GM10266 (cell line): ENCODE measurements at regions not wholly inside any gene's neighbourhood (a gene's known extent, or its start where the extent isn't known, plus 50 kb on each side); places are given as distances from the start of the nearest gene placed in this dataset.
"Not testable (repeated sequence)": the region's sequence is repeated elsewhere in the genome, so short reads cannot be mapped to it uniquely, and the experiment has no call there.

ENCODE experiments used
- DNase-seq: peaks from one replicate; pipeline ENCODE4 v3.0.0; 2012; ENCODE audit errors: extremely low spot score
- CTCF ChIP-seq: IDR thresholded peaks from 2 replicates; pipeline ENCODE4 v1.5.1; 2012; ENCODE audit warnings: mild to moderate bottlenecking, low read depth; ENCODE audit not compliant: control insufficient read depth, insufficient read depth; ENCODE audit errors: missing control alignments

- no peak for TF ChIP-seq CTCF
- no peak for DNase-seq
Measured at GRCh38 chr5:60479542-60479941, 220.4 kb downstream of the DEPDC1B start.

- TF ChIP-seq CTCF = no peak
- DNase-seq = no peak
Measured at GRCh38 chr5:60477849-60478248, 222.1 kb downstream of the DEPDC1B start.

- DNase-seq = no peak
- TF ChIP-seq CTCF = no peak
Measured at GRCh38 chr5:60473654-60474053, 226.3 kb downstream of the DEPDC1B start.

GRCh38 chr5:60473027-60473426 is 226.9 kb downstream of the DEPDC1B start:
- DNase-seq = not testable (repeated sequence)

- no peak for DNase-seq
Measured at GRCh38 chr5:60470881-60471280, 229.1 kb downstream of the DEPDC1B start.

GRCh38 chr5:60469286-60469685 is 230.7 kb downstream of the DEPDC1B start:
- no peak for DNase-seq
- TF ChIP-seq CTCF = no peak

More at GRCh38 chr5:60470881-60471280, 229.1 kb downstream of the DEPDC1B start:
- TF ChIP-seq CTCF = no peak

- DNase-seq = no peak
- TF ChIP-seq CTCF = no peak
Measured at GRCh38 chr5:60463179-60463868, 236.6 kb downstream of the DEPDC1B start.

GRCh38 chr5:60458666-60459065 is 241.3 kb downstream of the DEPDC1B start:
- TF ChIP-seq CTCF = no peak
- no peak for DNase-seq
